NCI-H1930 (cell line): ENCODE measurements at regions not wholly inside any gene's neighbourhood (a gene's known extent, or its start where the extent isn't known, plus 50 kb on each side); places are given as distances from the start of the nearest gene placed in this dataset.
"Not testable (repeated sequence)": the region's sequence is repeated elsewhere in the genome, so short reads cannot be mapped to it uniquely, and the experiment has no call there.

Experiments
- DNase-seq, 2 experiments: peaks; one replicate each; lab custom pipeline; 2025; lab: John Stamatoyannopoulos, UW

DNA sequence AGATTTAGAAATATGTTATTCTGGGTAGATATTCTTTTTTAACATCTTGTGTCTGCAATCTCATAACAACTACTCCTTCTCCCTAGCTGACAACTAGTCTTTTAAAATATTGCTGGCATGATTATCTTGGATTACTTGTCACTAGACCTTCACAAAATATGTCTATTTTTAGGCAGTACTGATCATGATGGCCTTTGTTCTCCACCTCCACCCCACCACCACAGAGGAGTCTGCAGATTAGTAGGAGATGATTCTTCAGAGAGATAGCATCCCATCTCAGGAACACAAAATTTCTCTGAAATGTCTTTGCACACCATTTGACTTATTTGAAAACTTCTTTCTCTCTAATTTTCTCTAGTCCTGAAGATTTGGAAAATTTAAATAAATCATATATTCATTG, 338.1 kb upstream of the SPHKAP start:
- DNase-seq: no peak

- no peak for DNase-seq
Measured at GRCh38 chr2:228516019-228516418, 334.5 kb upstream of the SPHKAP start.

- DNase-seq: not testable (repeated sequence)
Measured at GRCh38 chr2:228513480-228513879, 332.0 kb upstream of the SPHKAP start.

GRCh38 chr2:228509021-228509420, 327.5 kb upstream of the SPHKAP start:
- no peak for DNase-seq

GRCh38 chr2:228507870-228508269, 326.4 kb upstream of the SPHKAP start:
- DNase-seq: no peak

- no peak for DNase-seq
Measured at GRCh38 chr2:228507231-228507824, 325.8 kb upstream of the SPHKAP start.

DNA sequence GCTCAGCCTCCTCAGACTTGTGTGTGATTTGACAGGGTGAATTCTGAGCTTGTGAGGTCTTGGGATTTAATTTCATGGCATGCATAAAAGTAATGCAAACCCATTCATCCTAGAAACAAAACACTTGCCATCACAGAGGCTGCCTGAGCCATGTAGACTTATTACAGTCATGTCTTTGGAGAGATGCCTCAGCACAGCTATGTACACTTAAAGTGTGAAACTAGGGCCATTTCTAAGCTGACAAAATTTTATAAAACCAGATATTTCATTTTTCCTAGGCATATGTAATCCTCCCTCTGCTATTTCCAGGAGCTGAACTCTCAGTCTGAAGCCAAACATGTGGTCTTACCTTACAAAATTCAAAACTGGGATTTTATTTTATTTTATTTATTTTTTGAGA, 322.2 kb upstream of the SPHKAP start:
- DNase-seq: no peak

- no peak for DNase-seq
Measured at GRCh38 chr2:228493852-228494251, 312.4 kb upstream of the SPHKAP start.

GRCh38 chr2:228479014-228479413, 297.5 kb upstream of the SPHKAP start:
- DNase-seq: no peak

DNA sequence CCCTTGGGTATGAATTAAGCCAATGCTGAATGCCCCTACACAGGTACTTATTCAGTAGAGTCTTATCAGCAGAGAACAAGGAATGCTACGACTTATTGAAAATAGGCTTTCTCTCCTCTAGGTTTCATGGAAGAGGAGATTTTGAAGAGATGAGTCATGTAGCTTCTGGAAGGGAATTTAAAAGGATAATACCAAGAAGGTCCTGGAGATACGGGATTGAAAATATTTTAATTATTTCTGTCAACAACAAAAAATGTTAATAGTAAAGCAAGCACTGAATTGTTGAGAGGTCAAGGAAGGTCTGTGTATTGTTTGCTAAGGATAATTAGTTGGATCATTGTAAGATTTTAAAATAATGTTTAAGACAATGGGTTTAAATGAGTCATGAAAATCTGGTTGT, 293.0 kb upstream of the SPHKAP start:
- no peak for DNase-seq

DNA sequence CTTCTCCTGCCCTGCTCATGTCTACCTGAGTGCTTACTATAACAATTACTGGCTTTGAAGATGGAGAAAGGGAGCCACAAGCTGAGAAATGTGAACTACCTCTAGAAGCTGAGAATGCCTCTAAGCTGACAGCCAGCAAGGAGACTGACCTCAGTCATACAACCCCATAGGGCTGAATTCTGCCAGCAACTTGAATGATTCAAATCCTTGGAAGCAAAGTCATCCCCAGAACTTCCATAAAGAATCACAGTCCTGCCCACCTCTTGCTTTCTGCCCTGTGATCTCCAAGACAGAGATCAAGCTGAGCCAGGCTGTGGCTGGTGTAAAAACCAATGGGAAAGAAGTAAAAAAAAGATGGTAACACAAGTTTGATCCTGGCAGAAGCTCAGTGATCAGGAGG, 288.2 kb upstream of the SPHKAP start:
- no peak for DNase-seq

DNA sequence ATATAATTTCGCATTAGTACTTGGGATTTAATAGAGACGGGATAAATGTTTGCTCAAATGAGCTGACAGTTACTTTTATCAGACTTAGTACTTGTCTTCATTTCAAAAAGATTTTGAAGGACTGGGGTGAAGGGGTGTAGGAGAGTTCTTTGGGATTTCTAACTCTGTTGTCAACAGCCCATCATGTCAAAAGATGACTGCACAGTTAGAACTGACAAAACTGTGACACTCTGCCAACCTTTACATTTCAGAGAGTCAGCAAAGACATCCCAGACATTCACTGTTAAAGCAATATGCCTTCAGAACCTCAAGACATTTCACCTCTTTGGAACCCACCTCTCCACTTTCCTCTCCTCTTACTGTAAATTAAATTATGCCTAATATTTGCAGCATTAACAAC, 285.4 kb upstream of the SPHKAP start:
- no peak for DNase-seq

- no peak for DNase-seq
Measured at GRCh38 chr2:228465408-228465807, 283.9 kb upstream of the SPHKAP start.

DNA sequence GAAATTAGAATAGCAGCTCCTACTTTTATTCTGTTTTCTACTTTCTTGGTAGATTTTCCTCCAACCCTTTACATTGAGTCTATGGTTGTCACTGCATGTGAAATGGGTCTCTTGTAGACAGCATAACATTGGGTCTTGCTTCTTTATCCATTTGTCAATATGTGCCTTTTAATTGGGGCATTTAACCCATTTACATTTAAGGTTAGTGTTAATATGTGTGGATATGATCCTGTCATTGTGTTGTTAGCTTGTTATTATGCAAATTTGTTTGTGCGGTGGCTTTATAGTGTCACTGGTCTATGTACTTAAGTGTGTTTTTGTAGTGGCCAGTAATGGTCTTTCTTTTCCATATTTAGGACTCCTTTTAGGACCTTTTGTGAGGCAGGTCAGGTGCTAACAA, 276.9 kb upstream of the SPHKAP start:
- DNase-seq: no peak

- DNase-seq: no peak
Measured at GRCh38 chr2:228447266-228447915, 265.9 kb upstream of the SPHKAP start.

DNA sequence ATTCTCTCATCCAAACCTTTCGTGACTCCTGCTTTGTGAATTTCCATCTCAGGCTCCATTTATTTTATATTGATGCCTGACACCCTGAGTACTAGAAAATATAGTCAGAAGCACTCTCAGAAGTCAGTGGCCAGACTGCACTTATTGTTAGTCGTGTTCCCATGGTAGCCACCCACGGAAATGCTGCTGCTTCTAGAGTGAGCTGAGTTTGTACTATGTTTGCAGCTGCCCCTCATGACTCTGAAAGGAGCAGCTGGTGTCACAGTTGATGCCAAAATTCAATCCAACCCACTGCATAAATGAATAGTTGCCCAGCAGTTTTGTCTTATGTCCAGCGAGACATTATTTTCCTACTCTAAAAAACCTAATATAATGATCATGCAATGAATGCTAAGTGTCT, 265.2 kb upstream of the SPHKAP start:
- no peak for DNase-seq

DNA sequence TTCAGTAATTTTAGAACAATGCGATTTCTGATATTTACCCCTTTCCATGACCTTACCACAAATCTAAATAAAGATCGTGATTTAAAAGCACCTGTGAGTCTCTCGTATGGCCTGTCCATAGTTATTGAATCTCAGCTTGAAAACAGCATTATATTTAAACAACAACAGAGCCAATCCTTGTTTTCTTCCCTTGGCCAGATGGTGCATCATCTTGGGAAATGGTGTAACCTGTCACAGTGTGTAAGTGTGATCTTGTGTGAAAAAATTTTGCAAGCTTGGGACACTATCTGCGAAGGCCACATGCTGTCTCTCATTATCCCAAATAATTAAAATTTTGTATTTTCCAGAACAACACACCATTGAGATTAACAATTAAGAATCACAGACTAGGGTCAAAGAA, 262.7 kb upstream of the SPHKAP start:
- no peak for DNase-seq

DNA sequence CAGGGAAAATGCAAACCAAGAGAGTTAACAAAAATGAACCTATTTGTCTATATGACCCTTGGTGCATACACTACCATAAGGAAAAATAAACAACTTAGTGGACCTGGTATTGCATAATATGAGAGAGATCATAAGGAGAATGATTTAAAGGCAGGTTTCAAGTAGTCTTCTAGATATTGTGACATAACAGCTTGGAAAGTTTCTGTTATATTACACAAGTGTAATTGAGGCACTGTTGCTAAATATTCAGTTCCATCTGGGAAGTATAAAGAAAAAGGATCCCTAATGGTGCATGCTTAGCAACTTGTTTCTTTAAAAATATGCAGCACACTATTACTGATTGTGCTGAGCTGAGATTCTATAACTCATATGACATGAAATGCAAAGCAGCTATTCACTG, 252.2 kb upstream of the SPHKAP start:
- no peak for DNase-seq

DNA sequence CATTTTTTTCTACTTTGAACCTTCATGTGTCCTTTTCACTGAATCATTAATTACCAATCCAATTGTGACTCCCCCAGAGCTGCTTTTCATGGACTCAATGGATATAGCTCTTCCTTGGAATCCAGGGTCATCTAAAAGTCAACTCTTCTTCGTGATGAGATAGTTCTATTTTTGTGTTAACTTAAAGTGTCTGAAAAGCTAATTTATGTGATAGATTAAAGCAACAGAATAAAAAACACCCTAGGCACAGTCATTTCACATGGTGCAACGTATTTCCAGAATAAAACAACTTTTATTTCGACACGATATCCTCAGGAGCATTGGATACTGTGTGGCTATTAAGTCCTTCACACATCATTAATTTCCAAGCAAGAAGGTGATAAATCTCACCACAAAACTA, 250.6 kb upstream of the SPHKAP start:
- no peak for DNase-seq

- DNase-seq: no peak
Measured at GRCh38 chr2:228430986-228431385, 249.5 kb upstream of the SPHKAP start.

GRCh38 chr2:228426502-228427216, 245.2 kb upstream of the SPHKAP start:
- DNase-seq: no peak

DNA sequence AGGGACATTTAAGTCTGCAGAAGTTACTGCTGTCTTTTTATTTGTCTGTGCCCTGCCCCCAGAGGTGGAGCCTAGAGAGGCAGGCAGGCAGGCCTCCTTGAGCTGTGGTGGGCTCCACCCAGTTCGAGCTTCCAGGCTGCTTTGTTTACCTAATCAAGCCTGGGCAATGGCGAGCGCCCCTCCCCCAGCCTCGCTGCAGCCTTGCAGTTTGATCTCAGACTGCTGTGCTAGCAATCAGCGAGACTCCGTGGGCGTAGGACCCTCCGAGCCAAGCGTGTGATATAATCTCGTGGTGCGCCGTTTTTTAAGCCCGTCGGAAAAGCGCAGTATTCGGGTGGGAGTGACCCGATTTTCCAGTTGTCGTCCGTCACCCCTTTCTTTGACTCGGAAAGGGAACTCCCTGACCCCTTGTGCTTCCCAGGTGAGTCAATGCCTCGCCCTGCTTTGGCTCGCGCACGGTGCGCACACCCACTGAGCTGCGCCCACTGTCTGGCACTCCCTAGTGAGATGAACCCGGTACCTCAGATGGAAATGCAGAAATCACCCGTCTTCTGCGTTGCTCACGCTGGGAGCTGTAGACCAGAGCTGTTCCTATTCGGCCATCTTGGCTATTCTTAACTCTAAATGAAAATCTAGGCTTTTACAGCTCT, 244.0 kb upstream of the SPHKAP start:
- DNase-seq: not testable (repeated sequence)

DNA sequence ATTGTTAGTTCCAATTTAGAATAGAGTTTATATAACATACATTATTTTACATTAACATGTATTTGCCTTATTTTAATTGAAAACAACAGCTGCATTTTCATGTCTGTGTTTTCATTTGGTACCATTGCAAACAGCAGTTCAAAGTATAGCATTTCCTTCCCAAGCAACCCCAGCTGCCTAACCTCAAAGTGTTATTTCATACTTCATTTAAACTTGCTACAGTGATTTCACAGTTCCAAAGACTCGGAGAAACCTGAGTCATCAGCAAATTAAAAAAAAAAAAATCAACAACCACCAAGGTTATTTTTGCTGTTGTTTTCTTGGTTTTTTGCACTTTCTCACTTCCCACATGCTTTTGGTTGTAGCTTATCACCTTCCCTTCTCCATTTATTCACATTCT, 236.5 kb upstream of the SPHKAP start:
- no peak for DNase-seq
